GM21360 (cell line): ENCODE measurements at regions not wholly inside any gene's neighbourhood (a gene's known extent, or its start where the extent isn't known, plus 50 kb on each side); places are given as distances from the start of the nearest gene placed in this dataset.
"Not testable (repeated sequence)": the region's sequence is repeated elsewhere in the genome, so short reads cannot be mapped to it uniquely, and the experiment has no call there.

Experiments used
- ATAC-seq: cut with Tn5 transposase; IDR thresholded peaks from one replicate; pipeline ENCODE4 v1.9.1; 2021; ENCODE audit warnings: mild to moderate bottlenecking, moderate library complexity; ENCODE audit not compliant: unreplicated experiment

DNA sequence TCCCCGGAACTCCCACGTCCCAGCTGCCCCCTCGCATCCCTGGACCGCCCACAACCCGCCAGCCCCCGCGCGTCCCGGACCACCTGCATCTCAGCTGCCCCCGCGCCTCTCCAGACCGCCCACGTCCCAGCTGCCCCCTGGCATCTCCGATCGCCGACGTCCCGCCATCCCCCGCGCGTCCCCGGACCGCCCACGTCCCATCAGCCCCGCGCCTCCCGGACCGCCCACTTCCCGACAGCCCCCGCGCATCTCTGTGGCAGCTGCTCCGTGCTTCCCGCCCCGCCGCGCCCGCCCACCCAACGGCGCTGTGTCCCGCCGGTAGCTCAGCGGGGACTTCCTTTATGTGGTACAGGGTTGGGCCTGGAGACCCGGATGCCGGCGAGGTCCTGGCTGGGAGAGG lies 955.8 kb downstream of the TMEM121 start:
- not testable (repeated sequence) for ATAC-seq

DNA sequence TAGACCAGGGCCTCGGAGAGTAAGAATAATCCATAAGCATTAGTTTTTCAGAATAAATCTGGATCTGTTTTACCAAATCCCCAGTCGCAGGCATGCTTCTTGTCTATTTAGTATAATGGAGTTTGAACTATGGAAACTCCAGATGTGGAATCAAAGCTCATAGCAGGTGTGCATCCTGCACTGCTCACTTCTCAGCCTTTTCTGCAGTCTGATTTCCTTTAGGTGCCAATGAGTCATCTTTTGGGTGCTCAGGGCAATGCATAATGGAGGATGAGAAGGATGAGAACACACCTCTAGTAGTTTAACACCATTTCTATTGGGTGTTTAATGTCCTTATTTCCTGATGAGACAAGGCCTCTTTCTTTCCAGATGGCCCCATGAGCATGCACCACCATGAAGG lies 961.2 kb downstream of the TMEM121 start:
- no peak for ATAC-seq

DNA sequence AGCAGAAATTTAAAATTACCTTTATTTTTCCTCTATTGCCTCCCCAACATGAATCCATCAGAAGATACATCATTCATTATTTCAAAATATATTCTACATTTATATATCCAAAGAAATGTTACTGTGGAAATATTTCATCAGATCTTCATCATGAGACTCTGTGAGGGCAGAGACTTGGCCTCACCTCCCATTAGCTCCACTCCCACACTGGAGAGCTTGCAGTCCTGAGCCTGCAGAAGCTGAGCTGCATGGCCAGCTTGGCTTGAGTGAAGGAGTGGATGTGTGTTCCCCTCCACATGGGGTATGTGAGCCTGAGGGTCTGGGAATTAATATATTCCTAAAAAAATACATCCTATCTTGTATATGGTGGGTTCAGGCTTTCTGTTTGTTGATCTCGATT lies 961.9 kb downstream of the TMEM121 start:
- ATAC-seq: no peak

DNA sequence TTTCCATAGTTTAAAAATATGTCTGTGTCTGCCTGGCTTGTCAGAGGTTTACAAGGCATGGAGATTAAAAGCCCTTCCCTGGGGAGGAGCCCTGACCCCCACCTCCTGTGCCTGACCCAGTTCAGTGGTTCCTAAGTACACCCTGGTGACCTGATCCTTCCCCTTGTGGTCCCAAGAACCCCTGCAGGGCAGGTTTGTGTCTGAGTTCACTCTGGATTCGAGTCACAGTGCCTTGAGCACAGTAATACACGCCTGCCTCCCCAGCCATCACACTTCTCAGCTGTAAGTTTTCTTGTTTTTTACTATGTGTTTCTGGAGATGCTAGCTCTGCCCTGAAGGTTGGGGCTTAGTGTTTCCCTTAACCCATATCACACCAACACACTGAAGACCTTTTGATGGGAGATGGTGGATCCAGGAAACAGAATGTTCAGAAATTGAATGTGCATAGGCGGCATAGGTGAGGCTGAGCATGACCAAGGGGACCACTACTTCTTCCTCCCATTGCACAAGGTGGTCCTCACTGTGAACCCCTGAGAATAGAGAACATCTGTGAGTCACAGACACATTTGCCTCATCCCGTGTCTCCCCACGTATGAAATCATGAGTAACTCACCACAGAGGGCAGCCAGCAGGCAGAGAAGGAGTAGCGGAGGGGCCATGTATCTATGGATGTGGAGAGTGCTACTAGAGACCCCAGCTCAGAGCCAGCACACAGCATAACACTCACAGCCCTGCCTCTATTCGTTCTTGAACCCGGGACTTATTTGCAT lies 962.9 kb downstream of the TMEM121 start:
- no peak for ATAC-seq

DNA sequence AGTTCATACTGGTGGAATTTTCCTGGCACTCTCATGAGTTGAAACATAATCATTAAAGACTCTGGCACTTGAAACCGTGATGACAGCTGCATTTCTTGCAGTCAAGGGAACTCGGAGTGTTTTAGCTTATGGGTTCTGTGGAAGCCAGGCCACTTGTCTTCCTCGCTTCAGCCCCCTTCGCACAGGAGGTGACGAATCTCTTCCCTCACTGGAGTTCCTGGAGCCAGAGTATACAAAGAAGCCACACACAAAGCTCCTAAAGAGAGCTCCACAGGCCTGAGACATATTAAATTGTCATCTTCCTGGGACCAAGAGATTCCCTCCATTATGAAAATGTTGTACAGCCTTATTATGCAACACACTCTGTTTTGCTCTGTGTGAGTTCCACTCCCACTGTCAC lies 964.1 kb downstream of the TMEM121 start:
- ATAC-seq: no peak

DNA sequence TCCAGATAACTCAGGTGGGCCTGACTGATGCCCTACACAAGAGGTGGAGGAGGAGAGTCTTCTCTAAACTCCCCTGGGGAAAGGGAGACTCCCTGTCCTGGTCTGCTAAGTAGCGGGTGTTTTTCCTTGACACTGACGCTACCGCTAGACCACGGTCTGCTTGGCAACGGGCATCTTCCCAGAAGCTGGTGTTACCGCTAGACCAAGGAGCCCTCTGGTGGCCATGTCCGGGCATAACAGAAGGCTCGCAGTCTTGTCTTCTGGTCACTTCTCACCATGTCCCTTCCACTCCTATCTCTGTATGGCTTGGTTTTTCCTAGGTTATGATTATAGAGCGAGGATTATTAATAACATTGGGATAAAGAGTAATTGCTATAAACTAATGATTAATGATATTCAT lies 965.5 kb downstream of the TMEM121 start:
- no peak for ATAC-seq

DNA sequence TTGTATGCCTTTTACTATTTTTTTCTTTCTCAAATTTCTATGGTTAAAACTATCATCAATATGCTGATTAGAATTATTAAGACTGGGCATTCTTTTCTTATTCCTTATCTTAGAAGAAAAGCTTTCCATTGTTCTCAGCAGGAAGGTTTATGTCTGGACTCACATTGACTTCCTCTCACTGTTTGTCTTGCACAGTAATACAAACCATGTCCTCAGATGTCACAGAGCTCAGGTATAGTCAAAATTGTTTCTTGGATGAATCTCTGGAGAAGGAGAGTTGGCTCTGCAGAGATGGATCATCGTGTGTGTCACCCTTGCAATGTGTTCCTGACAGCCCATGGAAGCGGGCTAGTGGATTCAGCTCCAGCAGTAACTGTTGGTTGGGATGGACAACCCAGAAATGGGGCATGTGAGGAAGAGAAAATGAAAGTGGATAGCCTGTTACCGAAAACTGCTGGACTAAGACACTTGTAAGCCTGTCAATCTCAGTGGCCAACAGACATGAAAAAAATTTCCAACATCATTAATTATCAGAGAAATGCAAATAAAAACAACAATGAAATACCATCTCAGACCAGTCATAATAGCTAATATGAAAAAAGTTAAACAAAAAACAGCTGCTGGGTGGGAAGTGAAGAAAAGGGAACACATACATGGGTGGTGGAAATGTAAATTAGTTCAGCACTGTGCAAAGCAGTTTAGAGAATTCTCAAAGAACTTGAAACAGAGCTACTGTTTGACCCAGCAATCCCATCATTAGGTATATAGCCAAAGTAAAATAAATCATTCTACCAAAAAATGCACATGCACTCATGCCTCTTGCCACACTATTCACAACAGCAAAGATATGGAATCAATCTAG lies 967.8 kb downstream of the TMEM121 start:
- ATAC-seq: no peak

DNA sequence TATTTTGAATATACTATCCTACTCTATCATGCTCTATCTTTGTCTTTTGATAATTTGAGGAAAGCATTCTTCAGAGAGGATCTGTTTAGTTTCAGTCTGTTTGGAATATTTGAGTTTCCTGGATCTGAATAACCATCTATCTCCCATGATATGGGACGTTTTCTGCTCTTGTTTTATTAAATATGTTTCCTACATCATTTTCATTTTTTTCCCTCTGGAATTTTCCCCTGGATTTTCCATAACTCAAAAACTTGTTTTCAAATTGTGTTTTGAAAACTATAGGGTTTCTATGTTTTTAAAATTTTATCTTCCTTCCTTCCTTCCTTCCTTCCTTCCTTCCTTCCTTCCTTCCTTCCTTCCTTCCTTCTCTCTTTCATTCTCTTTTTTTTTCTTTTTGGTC lies 974.2 kb downstream of the TMEM121 start:
- no peak for ATAC-seq

DNA sequence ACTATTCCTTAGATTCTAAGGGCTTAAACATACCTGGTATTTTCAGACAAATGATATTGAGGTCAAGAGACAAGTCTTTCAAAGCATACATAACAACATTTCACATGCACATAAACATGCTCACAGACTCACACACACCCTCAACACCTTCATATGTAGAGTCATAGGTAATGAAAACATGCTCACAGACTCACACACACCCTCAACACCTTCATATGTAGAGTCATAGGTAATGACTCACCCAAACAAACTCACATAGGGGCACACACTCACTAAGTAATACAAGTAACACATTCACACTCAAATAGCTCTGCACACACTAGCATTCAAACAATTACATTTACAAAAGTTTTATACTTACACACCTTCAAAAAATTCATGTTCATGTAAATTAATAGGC lies 975.5 kb downstream of the TMEM121 start:
- ATAC-seq: no peak

DNA sequence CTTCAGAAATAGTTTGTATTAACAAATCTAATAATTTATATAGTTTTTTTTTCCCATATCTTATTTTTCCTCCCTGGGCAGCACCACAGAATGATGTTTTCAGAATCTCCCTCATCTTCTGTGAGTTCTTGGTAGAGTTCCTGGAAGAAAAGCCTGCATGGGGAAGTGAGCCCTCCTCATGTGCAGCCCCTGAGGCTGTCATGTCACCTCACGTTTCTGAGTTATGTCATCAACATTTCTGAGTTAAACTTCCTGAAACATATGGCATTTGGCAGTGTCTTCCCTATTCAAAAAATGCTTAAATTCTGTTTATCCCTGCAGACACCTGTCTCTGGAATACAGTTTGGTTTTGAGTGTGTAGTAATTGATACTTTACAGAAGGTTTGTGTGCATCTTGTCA lies 979.0 kb downstream of the TMEM121 start:
- no peak for ATAC-seq

DNA sequence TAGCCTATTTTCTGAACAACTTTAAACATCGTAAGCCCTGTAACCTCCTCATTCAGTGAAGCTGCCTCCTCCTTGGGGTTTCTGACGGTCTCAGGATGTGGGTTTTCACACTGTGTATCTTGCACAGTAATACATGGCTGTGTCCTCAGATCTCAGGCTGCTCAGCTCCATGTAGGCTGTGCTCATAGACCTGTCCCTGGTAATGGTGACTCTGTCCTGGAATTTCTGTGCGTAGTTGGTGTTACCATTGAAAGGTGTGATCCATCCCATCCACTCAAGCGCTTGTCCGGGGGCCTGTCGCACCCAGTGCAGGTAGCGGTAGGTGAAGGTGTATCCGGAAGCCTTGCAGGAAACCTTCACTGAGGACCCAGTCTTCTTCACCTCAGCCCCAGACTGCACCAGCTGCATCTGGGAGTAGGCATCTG lies 980.5 kb downstream of the TMEM121 start:
- no peak for ATAC-seq

DNA sequence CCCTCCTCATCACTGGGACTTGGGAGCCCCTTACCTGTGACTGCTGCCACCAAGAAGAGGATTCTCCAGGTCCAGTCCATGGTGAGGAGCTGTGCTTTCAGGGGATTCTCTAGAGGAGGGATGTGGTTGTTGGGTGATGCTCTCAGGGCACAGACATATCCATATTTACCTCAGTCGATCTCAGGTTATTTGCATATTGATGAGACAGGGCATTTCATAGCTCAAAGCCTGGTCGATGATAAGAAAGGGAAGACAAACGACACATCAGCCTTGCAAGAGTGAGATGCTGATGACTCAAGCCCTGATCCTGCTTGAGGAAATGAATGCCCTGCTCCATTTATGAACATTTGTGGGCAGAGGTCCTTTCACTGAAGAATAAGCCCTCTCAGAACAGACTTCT lies 981.0 kb downstream of the TMEM121 start:
- no peak for ATAC-seq

DNA sequence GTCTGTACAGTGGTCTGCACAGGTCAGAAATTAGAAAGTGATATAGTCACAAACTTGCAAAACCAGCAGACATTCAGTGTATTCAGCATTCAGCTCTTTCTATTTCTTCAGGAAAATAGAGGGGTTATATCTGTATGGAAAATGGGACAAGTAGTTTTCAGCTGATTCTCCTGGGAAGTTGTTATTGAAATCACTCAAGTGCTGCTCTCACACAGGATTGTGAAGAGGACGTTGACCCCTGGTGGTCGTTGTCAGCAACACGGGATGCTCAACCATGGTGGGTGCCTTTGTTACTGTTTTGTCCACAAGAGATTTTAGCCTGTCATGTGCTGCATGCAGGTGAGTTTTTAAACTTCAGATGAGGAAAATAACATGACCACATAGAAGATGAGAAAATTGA lies 981.8 kb downstream of the TMEM121 start:
- ATAC-seq: no peak

DNA sequence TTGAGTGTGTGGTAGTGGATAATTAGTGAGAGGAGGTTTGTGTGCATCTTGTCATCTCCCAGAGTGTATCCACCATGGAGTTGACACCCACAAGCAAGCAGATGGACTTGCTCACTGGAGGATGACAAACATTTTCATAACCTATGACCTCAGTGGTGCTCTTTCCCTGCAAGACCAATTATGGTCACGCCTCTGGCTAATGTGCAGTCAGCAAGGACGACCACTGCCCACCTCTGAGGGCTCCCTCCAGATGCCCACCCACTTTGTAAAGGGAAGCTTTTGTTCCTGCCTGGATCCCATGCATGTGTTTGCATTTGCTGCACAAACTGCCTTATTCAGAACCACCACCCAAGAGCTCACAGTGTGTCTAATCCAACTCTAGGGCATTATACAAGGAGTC lies 982.8 kb downstream of the TMEM121 start:
- ATAC-seq: no peak

DNA sequence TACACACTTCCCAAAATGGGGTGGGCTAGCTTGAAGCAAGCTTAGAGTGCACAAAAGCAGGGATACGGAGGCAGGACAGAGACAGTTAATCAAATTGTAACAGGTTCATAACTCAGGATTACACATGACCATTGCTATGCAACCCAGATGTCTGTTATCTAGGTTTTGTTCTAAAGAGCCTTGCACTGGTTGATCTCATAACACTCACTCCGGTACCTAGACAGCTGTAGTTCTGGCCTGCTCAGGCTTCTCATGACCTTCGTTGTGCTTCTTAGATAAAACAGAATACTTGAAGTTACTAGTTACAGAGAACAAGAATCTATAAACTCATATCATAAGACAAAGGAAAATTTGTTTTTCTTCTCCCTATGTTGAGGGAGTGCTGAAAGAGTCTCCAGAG lies 983.4 kb downstream of the TMEM121 start:
- no peak for ATAC-seq

DNA sequence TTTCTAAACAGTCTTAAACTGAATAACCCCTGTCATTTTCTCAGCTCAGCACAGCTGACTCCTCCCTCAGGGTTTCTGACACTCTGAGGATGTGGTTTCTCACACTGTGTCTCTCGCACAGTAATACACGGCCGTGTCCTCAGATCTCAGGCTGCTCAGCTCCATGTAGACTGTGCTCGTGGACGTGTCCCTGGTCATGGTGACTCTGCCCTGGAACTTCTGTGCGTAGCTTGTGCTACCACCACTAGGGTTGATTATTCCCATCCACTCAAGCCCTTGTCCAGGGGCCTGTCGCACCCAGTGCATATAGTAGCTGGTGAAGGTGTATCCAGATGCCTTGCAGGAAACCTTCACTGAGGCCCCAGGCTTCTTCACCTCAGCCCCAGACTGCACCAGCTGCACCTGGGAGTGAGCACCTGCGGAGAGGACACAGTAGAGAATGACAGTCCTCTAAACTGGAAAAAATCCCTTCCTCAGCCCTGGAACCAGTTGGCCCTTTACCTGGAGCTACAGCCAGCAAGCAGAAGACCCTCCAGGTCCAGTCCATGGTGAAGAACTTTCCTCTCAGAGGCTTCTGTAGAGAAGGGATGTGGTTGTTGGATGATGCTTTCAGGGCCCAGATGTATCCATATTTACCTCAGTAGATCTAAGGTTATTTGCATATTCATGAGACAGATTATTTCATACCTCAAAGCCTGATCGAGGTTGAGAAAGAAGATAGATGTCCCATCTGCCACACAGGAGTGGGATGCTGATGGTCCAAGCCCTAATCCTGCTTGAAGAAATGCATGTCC lies 984.8 kb downstream of the TMEM121 start:
- no peak for ATAC-seq

DNA sequence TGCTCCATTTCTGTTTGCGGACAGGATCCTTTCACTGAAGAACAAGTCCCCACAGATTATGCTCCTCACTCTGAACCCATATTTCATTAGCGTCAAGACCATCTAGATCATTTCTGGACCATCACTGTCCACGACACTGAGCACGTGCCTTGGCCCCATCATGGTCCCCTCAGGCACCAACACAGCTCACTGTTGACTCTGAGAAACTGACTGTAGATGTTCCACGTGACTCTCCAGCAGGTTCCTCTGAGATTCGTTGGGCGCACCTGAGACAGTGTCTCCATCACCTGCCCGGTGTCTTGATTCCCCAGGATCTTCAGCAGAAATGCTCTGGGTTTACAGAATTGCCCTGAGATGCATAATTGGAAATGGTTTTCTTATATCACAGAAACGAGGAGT lies 985.4 kb downstream of the TMEM121 start:
- no peak for ATAC-seq

DNA sequence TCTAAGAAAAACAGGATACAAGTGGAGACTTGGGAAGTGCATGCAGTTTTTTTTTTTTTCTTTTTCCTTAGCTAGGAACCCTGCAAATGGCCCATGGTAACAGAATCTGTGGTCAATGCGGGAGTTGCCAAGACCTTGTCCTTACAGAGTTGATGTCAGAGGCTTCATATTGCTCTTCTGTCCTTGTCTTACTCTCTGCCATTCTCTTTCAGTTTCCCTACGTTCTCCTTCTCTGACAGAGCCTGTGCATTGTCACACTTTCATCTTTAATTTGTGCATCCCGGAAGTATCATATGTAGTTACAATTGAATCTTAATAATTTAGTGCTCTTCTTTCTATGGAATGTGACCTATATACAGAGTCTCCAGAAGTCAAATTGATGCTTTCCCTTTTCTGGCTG lies 986.9 kb downstream of the TMEM121 start:
- ATAC-seq: no peak

DNA sequence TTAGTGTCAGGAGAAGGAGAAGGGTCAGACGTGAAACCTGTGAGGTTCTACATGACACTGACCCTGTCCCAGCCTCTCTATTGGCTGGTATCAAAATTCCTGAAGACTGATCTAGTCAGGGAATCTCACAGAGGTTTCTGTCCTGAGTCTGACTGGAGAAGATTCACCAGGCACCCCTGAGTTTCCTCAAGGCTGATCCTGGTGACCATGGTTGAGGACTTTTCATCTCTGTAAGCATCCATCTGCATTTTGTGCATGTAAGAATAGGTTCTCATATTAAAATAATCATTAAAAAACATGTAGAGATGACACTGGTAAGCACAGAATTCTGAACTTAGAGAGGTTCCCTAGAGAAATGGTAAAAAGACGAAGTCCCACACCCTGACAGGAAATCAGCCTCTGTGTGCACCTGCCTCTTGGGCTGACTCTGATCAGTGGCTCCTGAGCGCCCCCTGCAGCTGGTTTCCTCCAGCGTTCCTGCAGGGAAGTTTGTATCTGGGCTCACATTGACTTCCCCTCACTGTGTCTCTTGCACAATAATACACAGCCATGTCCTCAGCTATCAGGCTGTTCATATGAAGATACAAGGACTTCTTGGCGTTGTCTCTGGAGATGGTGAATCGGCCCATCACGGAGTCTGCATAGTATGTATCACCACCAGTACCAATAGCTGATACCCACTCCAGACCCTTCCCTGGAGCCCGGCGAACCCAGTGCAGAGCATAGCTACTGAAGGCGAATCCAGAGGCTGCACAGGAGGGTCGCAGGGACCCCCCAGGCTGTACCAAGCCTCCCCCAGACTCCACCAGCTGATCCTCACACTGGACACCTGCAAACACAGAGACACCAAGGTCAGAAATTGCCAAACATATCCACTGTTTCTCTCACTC lies 991.9 kb downstream of the TMEM121 start:
- no peak for ATAC-seq

DNA sequence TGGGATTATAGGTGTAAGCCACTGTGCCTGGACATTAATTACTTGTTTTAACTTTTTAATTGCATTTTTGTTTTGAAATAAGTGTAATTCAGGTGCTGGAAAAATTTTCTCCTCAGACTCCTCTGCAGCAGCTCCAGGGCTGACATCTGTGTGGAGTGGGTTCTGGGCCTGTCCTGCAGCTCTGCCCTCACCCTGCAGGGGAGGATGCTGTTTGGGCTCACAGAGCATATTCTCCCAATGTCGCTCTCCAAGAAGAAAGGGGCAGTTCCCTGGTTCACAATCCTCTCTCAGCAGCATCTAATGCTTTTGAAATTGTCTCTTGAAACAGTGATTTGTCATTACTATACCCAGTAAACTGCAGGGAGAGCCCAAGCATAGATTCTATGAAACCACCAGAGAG lies 995.7 kb downstream of the TMEM121 start:
- ATAC-seq: not testable (repeated sequence)
